ENCODE measurements at regions not wholly inside any gene's neighbourhood (a gene's known extent, or its start where the extent isn't known, plus 50 kb on each side); places are given as distances from the start of the nearest gene placed in this dataset.

- TF ChIP-seq CTCF (IDR thresholded peaks at IDR 0.05; ENCODE audit: low read depth, low read length, poor library complexity, severe bottlenecking) (no peak), EZH2phosphoT487 (IDR thresholded peaks at IDR 0.05; ENCODE audit: borderline replicate concordance, low read length) (no peak)
Measured at GRCh38 chr1:194155962-194156361, 969.5 kb upstream of the B3GALT2 start.
